Neuron (in vitro differentiated cells): ENCODE measurements at regions not wholly inside any gene's neighbourhood (a gene's known extent, or its start where the extent isn't known, plus 50 kb on each side); places are given as distances from the start of the nearest gene placed in this dataset.
"Not testable (repeated sequence)": the region's sequence is repeated elsewhere in the genome, so short reads cannot be mapped to it uniquely, and the experiment has no call there.

Experiments
- H2AFZ ChIP-seq: one replicate; pipeline ENCODE4 v1.6.1; 2013; ENCODE audit warnings: low read depth, mild to moderate bottlenecking, inconsistent platforms, low read length, moderate library complexity
- H3K27me3 ChIP-seq: one replicate; pipeline ENCODE4 v1.6.1; 2013; ENCODE audit warnings: low read length; ENCODE audit not compliant: insufficient read depth
- H3K36me3 ChIP-seq: one replicate; pipeline ENCODE4 v1.6.1; 2013; ENCODE audit warnings: low read length; ENCODE audit not compliant: insufficient read depth
- H3K4me1 ChIP-seq: one replicate; pipeline ENCODE4 v1.6.1; 2013; ENCODE audit warnings: low read length; ENCODE audit not compliant: insufficient read depth
- H3K4me3 ChIP-seq: 2 replicates; pipeline ENCODE4 v1.5.1; 2013; ENCODE audit warnings: mild to moderate bottlenecking, low read length, moderate library complexity
- H3K9me3 ChIP-seq: one replicate; pipeline ENCODE4 v1.6.1; 2013; ENCODE audit warnings: low read length

DNA sequence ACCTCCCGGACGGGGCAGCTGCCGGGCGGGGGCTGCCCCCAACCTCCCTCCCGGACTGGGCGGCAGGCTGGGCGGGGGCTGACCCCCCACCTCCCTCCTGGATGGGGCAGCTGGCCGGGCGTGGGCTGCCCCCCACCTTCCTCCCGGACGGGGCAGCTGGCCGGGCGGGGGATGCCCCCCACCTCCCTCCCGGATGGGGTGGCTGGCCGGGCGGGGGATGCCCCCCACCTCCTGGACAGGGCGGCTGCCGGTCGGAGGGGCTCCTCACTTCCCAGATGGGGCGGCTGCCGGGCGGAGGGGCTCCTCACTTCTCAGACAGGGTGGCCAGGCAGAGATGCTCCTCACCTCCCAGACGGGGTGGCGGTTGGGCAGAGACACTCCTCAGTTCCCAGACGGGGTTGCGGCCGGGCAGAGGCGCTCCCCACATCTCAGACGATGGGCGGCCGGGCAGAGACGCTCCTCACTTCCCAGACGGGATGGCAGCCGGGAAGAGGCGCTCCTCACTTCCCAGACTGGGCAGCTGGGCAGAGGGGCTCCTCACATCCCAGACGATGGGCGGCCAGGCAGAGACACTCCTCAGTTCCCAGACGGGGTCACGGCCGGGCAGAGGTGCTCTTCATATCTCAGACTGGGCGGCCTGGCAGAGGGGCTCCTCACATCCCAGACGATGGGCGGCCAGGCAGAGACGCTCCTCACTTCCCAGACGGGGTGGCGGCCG is 691.1 kb downstream of the BRINP1 start:
- H3K27me3 ChIP-seq, H3K4me3 ChIP-seq, H3K9me3 ChIP-seq, H3K4me1 ChIP-seq, H2AFZ ChIP-seq, H3K36me3 ChIP-seq: not testable (repeated sequence)

DNA sequence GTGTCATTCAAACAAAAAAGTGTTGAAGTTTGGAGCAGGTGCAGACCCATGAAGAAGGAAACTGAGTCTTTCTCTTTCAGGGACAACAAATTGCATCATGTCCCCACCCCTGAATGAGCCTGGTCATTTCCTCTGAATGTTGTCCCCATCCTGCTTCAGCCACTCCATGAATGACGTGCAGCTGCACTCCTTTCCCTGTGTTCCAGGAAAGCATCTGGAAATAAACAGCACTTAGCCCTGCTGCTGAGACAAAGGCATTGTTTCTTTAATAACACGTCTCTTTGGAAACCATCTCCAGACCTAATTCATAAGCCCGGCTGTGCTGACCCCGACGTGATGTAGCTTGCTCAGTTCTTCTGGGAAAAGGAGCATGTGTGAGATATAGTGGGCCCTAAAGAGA is 682.3 kb downstream of the BRINP1 start:
- Histone ChIP-seq H2AFZ (no peak overlapping the region), H3K9me3 (no peaks in the 10 kb centered on the region), H3K27me3 (no peaks in the 10 kb centered on the region), H3K36me3 (no peaks in the 10 kb centered on the region), H3K4me1 (no peaks in the 10 kb centered on the region), H3K4me3 (no peak overlapping the region)

DNA sequence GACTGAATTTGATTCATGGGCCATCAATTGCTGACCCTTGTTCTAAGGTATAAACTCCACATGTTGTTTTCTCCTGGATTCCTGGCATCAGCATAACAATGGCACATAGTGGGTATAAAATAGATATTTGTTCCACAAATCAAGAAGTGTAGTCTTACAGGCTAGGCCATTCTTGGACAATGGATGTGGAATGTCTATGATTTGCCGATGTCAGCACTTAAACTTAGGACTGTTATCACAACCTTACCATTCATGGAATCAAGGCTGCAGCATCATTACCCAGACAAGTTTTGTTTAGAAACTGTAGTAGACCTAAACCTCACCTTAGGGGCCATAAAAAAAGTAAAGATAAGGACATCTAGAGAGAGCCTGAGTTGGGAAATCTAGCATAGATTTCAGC is 680.0 kb downstream of the BRINP1 start:
- H3K27me3 ChIP-seq: no peaks in the 10 kb centered on the region

DNA sequence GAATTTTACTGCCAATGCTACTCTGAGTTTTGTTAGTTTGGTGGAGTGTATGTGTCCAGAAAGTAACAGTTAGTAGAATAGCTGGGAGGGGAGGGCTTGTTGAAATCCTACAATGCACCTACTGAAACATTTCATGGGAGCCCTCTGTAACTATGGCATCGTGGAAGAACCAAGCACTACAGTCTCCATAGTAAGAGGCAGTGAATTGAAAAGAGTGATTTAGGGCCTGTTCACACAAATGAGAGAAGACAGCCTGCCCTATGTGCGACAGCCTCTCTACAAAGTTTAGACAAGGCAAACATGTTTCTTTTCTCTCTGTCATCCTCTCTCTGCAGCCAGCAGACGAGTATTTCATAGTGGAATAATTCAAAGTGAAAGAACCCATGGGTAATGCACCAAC is 676.6 kb downstream of the BRINP1 start:
- no peaks in the 10 kb centered on the region for H3K36me3 ChIP-seq
- H3K4me1 ChIP-seq: no peaks in the 10 kb centered on the region
- H3K27me3 ChIP-seq: no peaks in the 10 kb centered on the region
- H2AFZ ChIP-seq: no peak overlapping the region
- H3K9me3 ChIP-seq: no peaks in the 10 kb centered on the region
- no peak overlapping the region for H3K4me3 ChIP-seq

More for the DNA sequence above, 680.0 kb downstream of the BRINP1 start:
- Histone ChIP-seq H3K36me3 (no peaks in the 10 kb centered on the region), H3K4me1 (no peaks in the 10 kb centered on the region), H3K4me3 (no peak overlapping the region), H2AFZ (no peak overlapping the region), H3K9me3 (no peaks in the 10 kb centered on the region)

DNA sequence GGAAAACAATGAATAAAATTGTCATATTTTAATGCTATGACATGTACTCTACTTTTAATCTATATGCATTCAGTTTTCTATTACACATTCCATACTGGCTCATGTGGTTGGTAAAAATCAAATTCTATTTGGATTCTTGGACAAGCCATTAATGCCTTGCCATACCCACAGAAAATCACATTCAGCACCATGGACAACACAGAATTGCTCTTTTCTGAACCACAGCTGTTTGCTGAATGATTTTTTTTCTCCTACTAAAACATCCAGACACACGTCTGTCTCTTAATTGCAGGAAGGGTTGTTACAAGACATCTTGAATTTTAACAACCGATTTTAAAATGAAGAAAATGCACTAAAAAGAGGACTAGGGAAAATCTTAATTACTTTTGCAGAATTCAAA is 675.6 kb downstream of the BRINP1 start:
- H2AFZ ChIP-seq: no peak overlapping the region
- no peaks in the 10 kb centered on the region for H3K27me3 ChIP-seq

DNA sequence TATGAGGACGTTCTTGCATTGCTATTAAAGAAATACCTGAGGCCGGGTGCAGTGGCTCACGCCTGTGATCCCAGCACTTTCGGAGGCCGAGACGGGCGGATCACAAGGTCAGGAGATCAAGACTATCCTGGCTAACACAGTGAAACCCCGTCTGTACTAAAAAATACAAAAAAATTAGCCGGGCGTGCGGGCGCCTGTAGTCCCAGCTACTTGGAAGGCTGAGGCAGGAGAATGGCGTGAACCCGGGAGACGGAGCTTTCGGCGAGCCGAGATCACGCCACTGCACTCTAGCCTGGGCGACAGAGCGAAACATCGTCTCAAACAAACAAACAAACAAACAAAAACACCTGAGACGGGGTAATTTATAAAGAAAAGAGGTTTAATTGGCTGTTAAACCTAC is 674.0 kb downstream of the BRINP1 start:
- H3K4me3 ChIP-seq, H3K4me1 ChIP-seq, H3K9me3 ChIP-seq, H3K36me3 ChIP-seq, H3K27me3 ChIP-seq, H2AFZ ChIP-seq: not testable (repeated sequence)

More for the DNA sequence above, 675.6 kb downstream of the BRINP1 start:
- Histone ChIP-seq H3K36me3 (no peaks in the 10 kb centered on the region), H3K9me3 (no peaks in the 10 kb centered on the region), H3K4me3 (no peak overlapping the region), H3K4me1 (no peaks in the 10 kb centered on the region)

DNA sequence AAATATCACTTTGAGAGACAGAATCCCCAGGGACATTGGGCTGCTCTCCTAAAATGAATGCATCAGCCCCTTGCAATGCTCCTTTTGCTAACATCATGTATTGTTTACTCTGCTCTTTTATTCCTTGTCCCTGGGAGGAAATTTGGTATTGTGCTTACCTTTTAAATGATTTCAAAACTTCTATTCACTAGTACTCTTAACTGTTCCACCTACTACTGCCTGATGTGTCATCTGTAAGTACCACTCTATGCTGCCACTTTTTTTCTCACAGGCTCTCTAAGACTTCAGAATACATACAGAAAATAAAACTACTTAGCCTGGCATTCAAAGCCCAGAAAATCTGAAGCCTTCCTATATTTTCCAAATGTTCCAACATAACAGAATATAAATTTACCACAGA is 667.2 kb downstream of the BRINP1 start:
- Histone ChIP-seq H3K4me1 (no peaks in the 10 kb centered on the region), H3K27me3 (no peaks in the 10 kb centered on the region), H3K4me3 (no peak overlapping the region), H3K36me3 (no peaks in the 10 kb centered on the region), H3K9me3 (no peaks in the 10 kb centered on the region), H2AFZ (no peak overlapping the region)

DNA sequence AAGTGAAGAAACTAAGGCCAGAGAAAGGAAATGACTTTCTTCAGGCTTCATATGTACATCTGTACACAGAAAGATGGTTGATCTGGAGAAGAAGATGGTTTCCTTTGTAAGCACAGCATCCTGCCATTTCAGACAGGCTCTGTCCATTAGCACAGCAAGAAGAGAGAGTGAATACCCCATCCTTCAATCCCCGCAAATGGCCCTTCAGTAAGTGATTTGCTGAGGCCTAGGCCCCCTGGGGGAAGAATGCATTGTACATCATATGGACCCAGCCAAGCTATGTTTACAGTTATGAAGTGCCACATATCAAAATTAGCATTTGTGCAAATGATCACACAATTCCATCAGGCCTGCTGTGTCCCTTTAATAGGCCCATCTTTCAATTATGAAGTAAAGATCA is 657.4 kb downstream of the BRINP1 start:
- H3K36me3 ChIP-seq: no peaks in the 10 kb centered on the region
- no peak overlapping the region for H2AFZ ChIP-seq
- no peaks in the 10 kb centered on the region for H3K4me1 ChIP-seq
- no peak overlapping the region for H3K4me3 ChIP-seq
- H3K27me3 ChIP-seq: no peaks in the 10 kb centered on the region
- no peaks in the 10 kb centered on the region for H3K9me3 ChIP-seq

DNA sequence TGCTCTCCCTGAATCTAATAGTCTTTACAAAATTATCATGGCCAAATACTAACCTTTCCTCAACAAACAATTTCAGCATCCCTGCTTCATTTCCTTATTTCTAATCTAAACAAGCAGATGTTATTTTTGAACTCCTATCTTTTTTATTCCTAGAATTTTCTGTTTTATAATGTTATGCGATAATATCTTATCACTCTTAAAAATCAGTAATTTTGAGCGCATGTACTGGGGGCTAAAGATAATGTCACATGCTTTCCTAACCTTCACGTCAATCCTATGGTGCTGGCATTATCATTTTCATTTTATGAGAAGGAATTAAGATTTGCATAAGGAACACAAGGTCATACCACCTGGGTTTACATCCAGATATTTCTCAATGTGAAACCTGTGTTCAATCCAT is 648.0 kb downstream of the BRINP1 start:
- Histone ChIP-seq H3K9me3 (no peaks in the 10 kb centered on the region), H3K27me3 (no peaks in the 10 kb centered on the region), H3K36me3 (no peaks in the 10 kb centered on the region), H2AFZ (no peak overlapping the region), H3K4me3 (no peak overlapping the region), H3K4me1 (no peaks in the 10 kb centered on the region)

DNA sequence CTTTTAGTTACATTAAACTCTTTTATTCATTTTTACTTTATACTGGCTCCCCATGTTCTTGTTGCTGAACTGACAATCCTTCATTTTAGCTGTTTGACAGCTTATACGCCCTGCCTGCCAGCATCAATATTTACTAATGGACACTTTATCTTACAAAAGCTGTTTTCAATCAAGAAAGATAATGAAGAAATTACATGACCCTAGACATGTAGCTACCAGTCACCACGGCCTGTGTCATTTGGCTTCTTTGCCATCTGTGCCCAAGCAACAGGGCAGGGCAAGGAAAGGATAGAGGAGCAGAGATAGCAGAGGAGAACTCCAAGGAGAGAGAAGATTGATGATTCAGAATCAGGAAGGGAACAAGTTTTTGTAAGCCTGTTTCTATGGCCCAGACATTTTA is 647.3 kb downstream of the BRINP1 start:
- Histone ChIP-seq H3K27me3 (no peaks in the 10 kb centered on the region), H3K4me1 (no peaks in the 10 kb centered on the region), H2AFZ (no peak overlapping the region), H3K9me3 (no peaks in the 10 kb centered on the region), H3K36me3 (no peaks in the 10 kb centered on the region), H3K4me3 (no peak overlapping the region)

DNA sequence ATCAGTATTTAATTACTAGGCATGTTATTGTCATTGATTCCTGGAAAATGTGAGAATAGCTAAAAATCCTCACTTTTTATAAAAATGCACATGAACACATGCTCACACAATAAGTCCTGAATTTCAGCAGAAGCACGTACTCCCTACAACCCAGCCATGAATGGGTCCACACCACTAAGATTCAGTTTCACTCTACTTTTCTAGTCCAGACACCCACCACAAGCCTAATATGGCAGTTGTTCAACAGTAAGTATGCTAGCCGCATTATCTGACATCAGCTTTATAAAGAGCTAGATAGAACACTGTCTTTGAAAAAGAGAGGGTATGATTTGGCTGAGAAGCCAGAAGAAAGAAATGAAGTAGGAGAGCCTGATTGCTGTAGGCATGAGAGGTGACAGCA is 639.3 kb downstream of the BRINP1 start:
- no peaks in the 10 kb centered on the region for H3K36me3 ChIP-seq
- H2AFZ ChIP-seq: no peak overlapping the region
- no peak overlapping the region for H3K4me3 ChIP-seq
- H3K4me1 ChIP-seq: no peaks in the 10 kb centered on the region
- no peaks in the 10 kb centered on the region for H3K27me3 ChIP-seq
- no peaks in the 10 kb centered on the region for H3K9me3 ChIP-seq

DNA sequence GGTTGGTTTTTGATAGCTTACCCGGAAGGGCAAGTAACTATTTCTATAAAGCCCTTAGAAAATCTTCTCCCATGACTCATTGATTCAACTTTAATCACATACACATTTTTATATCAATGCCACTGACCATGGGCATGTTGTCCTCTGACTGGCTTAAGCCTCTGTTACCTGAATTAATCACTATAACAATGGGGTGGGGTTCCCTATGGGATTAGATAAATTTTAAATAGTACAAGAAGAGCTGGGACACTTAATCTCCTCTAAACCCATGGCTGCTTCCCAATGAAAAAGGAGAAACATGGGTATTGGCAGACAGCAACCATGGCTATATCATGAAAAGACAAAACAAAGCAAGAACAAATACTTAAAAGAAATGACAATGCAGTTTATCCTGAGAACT is 636.2 kb downstream of the BRINP1 start:
- H3K9me3 ChIP-seq: no peaks in the 10 kb centered on the region
- H2AFZ ChIP-seq: no peak overlapping the region
- no peaks in the 10 kb centered on the region for H3K4me1 ChIP-seq
- H3K36me3 ChIP-seq: no peaks in the 10 kb centered on the region
- H3K27me3 ChIP-seq: no peaks in the 10 kb centered on the region
- no peak overlapping the region for H3K4me3 ChIP-seq

DNA sequence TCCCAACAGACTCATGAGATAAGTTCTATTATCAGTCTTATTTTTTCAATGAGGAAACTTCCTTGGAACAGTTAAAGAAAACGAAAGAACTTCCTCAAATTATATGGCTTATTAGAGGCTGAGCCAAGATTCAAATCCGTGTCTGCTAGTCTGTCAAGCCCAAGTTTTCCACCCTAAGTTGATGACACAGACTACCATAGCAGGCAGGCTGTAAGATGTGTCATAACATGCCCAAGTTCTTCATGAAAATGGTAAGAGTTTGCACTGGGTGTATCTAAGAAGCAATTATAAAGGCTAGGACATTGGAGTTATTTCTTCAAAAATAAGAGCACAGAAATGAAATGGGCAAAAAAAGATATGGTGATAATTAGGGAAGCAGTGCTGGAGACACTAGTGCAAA is 634.5 kb downstream of the BRINP1 start:
- Histone ChIP-seq H3K9me3 (no peaks in the 10 kb centered on the region), H3K4me3 (no peak overlapping the region), H3K4me1 (no peaks in the 10 kb centered on the region), H2AFZ (no peak overlapping the region), H3K36me3 (no peaks in the 10 kb centered on the region), H3K27me3 (no peaks in the 10 kb centered on the region)

DNA sequence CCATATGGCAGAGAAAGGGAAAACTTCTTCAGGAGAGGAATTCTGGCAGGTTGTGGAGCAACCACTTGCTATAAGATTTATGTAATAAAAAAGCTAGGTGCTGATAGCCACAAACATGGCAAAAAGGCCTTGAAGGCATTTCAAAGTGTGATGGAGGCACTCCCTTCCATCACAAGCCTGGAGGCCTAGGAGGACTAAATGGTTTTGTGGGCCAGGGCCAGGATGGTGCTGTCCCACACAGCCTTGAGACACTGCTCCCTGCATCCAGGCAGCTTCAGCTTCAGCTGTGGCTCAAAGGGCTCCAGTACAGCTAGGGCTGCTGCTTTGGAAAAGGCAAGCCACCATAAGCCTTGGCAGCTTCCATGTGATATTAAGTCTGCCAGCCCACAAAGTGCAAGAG is 632.8 kb downstream of the BRINP1 start:
- Histone ChIP-seq H3K36me3 (no peaks in the 10 kb centered on the region), H2AFZ (no peak overlapping the region), H3K4me1 (no peaks in the 10 kb centered on the region), H3K4me3 (no peak overlapping the region), H3K9me3 (no peaks in the 10 kb centered on the region), H3K27me3 (no peaks in the 10 kb centered on the region)
